AG04449 (cell line): ENCODE measurements at regions not wholly inside any gene's neighbourhood (a gene's known extent, or its start where the extent isn't known, plus 50 kb on each side); places are given as distances from the start of the nearest gene placed in this dataset.

Experiments
- CTCF ChIA-PET: fragments of 350-600 bp; formaldehyde crosslinking; extraction: SDS; loops from one replicate; lab custom pipeline; 2021; ENCODE audit warnings: antibody characterized with exemption; lab: Yijun Ruan, JAX
- POLR2A ChIA-PET: fragments of 400-600, 350-600 bp; formaldehyde crosslinking; extraction: SDS; loops from one replicate; lab custom pipeline; 2020; ENCODE audit warnings: antibody characterized with exemption, inconsistent platforms; lab: Yijun Ruan, JAX
- DNase-seq: peaks from one replicate; pipeline ENCODE4 v3.0.0-alpha.2; 2010; ENCODE audit warnings: low read depth, low spot score
- H3K4me3 ChIP-seq: 2 replicates; pipeline ENCODE4 v1.5.1; 2011; ENCODE audit warnings: low read depth, mild to moderate bottlenecking, control low read depth, low read length
- CTCF ChIP-seq: IDR thresholded peaks from one replicate; pipeline ENCODE4 v1.5.1; 2011; ENCODE audit warnings: mild to moderate bottlenecking, moderate library complexity, low read length, control low read depth, inconsistent platforms; ENCODE audit not compliant: insufficient read depth; ENCODE audit errors: missing control alignments

GRCh38 chr12:31778687-31779086 lies 49.9 kb upstream of the AMN1 start:
- no peak overlapping the region for H3K4me3 ChIP-seq
- CTCF ChIA-PET, result no interaction called here
- POLR2A ChIA-PET, result no interaction called here
- no peak for TF ChIP-seq CTCF
- no peak for DNase-seq
